GM04504 (cell line): ENCODE measurements at regions not wholly inside any gene's neighbourhood (a gene's known extent, or its start where the extent isn't known, plus 50 kb on each side); places are given as distances from the start of the nearest gene placed in this dataset.

Experiments used
- DNase-seq: peaks from one replicate; pipeline ENCODE4 v3.0.0-alpha.2; 2012; ENCODE audit warnings: low read depth

- DNase-seq, result no peak
These were observed 293.7 kb downstream of the BTG1 start for GRCh38 chr12:91851741-91852477.

GRCh38 chr12:91846466-91847055, 299.1 kb downstream of the BTG1 start:
- DNase-seq, result no peak

- no peak for DNase-seq
These were observed 300.3 kb downstream of the BTG1 start for GRCh38 chr12:91845365-91845764.

DNA sequence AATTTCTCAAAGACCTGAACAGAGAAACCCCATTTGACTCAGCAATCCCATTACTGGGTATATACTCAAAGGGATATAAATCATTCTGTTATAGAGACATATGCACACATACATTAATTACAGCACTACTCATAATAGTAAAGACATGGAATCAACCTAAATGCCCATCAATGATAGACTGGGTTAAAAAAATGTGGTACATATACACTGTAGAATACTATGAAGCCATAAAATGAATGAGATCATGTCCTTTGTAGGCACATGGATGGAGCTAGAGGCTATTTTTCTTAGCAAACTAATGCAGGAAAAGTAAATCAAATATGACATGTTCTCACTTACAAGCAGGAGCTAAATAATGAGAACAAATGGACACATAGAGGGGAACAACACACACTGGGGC, 303.8 kb downstream of the BTG1 start:
- no peak for DNase-seq

GRCh38 chr12:91836696-91837095, 308.9 kb downstream of the BTG1 start:
- DNase-seq, result no peak

GRCh38 chr12:91836264-91836663, 309.4 kb downstream of the BTG1 start:
- no peak for DNase-seq

DNA sequence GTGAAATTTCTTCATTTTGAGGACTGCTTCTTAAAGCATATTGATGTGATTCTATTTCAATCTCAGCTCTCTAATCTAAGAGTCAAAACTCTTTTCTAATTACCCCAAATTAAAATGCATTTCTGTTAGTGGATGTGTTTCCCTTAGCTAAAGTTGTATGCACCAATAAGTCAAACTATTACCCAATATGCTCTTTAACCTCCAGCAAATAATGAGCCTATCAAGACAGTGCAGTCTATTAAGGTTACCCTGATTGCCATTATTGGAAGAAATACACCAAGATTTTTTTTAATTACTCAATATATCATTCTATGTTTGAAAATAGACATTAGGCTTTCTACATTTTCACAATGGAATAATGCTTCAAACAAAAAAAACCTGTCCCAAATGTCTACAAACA, 310.0 kb downstream of the BTG1 start:
- DNase-seq, result no peak

- DNase-seq, result no peak
These were observed 311.8 kb downstream of the BTG1 start for GRCh38 chr12:91833780-91834359.

DNA sequence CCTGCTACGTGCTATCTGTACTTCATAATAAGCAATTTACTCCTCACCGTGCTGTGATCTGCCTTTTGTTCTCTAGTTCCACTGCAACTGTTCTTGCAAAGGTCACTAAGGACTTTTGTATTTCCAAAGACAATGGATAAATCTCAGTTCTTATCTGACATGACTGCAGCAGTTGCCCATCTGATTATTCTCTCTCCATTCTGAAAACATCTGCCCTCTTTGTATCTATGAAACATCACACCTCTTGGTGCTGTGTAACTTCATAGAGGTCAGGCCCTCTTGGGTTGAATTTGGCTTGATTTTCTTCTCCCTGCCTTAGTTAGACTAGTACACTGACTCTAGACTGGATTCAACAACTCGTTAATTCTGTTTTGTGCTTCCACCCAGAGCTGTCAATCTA, 319.6 kb downstream of the BTG1 start:
- DNase-seq, result no peak

GRCh38 chr12:91824991-91825390, 320.7 kb downstream of the BTG1 start:
- no peak for DNase-seq

DNA sequence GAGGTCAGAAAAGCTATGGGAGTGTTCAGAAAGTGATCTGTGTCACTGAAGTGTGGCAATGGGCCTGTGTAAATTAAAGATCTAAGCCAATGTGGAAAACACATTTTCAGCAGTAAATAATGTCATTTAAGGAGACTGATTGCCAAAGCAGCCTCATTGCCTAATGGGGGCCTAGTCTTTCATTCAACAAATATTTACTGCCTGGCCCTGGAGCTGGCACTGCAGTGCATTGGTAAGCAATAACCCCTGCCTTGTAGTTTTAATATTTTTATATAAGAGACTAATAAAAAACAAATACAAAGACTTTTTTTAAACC, 326.6 kb downstream of the BTG1 start:
- peak; percentile 16 for DNase-seq

- DNase-seq, result no peak
These were observed 327.2 kb downstream of the BTG1 start for GRCh38 chr12:91818227-91819131.

DNA sequence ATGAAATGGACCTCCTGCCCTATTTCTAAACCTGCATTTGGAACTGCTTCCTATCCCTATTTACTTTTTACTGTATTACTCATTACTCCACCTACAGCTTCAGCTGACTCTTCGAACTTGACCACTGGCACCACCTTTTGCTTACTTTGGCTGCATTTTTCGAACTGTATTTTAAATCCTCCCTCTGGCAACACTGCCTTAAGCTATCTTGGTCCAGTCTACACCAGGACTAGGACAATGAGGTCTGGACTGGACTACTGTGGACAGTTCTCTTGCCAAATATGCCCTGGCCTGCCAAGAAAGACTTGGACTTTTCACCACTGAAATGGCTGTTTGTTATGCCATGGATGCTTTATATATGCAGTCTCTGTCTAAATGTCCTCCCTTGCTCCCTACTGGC, 328.1 kb downstream of the BTG1 start:
- DNase-seq, result no peak

DNA sequence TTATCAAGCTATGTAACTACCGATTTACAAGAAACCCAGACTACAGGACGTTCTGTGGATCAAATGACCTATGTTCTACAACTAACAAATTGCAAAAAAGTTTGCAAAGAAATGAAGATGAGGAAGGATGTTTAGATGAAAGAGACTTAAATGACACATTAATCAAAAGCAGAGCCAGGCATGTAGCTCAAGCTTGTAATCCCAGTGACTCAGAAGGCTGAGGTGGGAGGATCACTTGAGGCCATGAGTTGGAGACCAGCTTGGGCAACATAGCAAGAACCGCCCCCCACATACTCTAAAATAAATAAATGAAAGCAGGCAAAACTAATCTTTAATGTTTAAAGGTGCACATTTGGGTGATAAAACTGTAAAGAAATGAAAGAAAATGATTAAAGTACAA, 331.9 kb downstream of the BTG1 start:
- DNase-seq, result no peak

- DNase-seq, result peak; percentile 32
These were observed 334.0 kb downstream of the BTG1 start for GRCh38 chr12:91811481-91812287.

GRCh38 chr12:91810531-91811451, 334.9 kb downstream of the BTG1 start:
- DNase-seq, result no peak

DNA sequence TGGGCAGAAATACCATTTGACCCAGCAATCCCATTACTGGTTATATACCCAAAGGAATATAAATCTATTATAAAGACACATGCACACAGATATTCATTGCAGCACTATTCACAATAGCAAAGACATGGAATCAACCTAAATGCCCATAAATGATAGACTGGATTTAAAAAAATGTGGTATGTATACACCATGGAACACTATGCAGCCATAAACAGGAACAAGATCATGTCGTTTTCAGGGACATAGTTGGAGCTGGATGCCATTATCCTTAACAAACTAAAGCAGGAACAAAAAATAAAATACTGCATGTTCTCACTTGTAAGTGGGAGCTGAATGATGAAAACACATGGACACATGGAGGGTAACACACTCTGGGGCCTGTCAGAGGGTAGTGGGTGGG, 335.6 kb downstream of the BTG1 start:
- DNase-seq, result no peak

GRCh38 chr12:91805031-91805430, 340.6 kb downstream of the BTG1 start:
- no peak for DNase-seq

DNA sequence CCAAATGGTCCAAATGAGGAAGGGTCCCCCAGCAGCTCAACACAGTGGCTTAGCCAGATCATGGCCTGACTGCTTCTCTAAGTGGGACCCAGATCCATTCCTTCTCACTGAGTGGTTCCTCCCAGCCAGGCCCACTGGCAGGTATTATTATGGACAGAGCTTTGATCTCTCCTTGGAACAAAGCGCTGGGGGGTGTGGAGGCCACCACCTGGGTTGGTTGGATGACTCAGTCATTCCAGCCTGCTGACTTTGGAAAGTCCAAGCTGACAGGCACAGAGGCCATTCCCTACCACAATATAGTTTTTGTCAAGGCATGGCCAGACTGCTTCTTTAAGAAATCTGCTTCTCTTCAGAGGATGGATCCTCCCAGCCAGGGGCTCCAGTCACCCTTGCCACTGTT, 341.1 kb downstream of the BTG1 start:
- DNase-seq, result no peak

DNA sequence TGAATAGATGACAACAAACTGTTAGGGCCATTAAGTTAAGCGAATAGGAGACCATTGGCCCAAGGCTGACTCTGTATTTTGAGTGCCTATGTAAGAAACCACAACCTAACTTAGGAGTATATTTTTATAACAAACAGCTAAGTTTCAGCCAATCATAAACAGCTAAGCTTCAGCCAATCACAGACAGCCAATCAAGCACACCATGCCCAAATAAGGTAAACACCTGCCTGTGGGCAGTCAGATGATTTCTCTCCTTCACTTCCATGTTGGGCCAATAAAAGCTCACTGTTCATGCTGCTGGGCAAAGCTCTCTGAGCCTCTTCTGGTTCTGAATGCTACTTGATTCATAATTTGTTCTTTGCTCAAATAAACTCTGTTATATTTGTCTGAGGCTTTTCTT, 344.6 kb downstream of the BTG1 start:
- DNase-seq, result no peak

DNA sequence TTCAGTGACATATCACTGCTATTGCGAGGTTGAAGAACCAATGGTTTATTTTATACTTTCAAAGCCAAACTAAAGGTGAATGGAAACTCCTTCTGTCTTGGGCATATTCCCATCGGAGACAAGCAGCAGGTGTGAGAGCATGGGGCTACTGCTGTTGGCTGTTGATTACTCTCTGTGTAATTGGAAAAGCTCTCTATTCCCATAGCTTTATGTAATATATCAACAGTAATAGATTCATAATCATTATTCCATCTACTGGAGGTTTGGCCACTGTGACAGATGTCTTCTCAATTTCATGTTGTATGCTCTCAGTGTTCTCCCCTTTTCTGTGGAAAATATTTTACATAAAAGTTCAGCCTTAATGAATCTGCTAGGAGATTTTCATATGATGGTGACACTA, 352.0 kb downstream of the BTG1 start:
- DNase-seq, result no peak
